ENCODE measurements at regions not wholly inside any gene's neighbourhood (a gene's known extent, or its start where the extent isn't known, plus 50 kb on each side); places are given as distances from the start of the nearest gene placed in this dataset.
A peak's percentile ranks its signal among the peaks of the same experiment; 100 is the strongest.

DNA sequence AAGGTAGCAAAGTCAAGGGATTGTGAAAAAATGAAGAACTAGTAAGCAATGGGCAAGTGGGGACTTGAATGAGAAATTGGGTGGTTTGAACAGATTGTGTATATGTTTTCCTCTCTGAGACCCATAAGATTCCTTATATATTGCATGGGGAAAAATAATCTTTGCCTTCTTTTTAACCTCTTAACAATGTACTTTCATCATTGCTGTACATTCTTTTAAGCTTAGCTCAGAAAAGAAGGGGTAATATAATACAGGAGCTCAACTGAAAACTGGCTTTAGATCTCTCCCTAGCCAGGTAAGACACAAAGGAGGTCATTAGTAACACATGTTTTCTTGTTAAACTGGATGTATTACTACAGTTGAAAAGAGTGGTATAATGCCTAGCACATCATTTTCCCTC is 287.2 kb downstream of the RNF144B start:
- DNase-seq (ENCODE audit: low read depth), result no peak

DNA sequence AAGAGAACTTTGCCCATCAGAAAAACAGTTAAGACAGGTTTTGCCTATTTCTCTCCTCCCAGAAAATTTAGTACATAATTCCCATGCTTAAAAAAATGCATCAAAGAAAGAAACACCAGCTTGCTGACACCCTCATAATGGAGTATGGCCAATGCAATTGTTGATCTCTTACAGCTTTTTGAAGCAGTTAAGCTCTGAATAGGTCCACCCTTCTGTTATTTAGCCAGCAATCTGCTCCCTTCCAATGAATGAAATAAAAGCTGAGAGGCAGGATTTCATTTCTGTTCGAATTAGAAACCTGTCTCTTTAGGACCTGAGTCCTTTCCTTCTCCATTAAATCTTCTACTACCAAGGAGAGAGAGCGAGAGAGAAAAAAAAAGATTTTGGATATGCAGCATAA is 288.7 kb downstream of the RNF144B start:
- DNase-seq (ENCODE audit: low read depth), result no peak

DNA sequence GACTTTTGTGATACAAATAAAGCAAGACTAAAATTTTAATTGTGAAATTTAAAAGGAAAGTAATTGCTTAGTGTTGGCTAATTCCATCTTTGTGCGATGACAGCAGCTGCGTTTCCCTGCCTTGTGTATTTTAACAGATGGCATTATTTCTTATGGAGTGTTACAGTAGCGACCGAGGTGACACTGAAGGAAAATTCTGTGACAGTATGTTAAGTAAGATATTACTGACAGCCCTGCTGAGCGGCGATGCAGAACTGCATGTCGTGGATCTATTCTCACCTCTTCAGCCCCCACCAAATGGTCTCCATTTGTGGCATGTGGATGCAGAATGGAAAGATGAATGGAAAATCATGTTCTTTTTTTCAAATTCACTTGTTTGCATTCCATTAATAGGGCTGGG is 289.4 kb downstream of the RNF144B start:
- DNase-seq (ENCODE audit: low read depth), result no peak

DNA sequence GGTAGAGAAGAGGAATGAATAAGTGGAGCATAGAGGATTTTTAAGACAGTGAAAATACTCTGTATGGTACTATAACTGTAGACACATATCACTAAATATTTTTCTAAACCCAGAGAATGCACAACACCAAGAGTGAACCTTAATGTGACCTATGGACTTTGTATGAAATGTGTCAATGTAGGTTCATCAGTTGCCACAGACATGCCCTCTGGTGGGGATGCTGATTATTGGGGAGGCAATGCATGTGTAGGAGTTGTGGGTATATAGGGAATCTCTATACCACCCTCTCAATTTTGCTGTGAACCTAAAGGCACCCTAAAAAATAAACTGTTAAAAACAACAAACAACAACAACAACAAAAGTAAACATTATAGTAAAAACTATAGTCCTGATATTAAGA is 293.7 kb downstream of the RNF144B start:
- no peak for DNase-seq (ENCODE audit: low read depth)

DNA sequence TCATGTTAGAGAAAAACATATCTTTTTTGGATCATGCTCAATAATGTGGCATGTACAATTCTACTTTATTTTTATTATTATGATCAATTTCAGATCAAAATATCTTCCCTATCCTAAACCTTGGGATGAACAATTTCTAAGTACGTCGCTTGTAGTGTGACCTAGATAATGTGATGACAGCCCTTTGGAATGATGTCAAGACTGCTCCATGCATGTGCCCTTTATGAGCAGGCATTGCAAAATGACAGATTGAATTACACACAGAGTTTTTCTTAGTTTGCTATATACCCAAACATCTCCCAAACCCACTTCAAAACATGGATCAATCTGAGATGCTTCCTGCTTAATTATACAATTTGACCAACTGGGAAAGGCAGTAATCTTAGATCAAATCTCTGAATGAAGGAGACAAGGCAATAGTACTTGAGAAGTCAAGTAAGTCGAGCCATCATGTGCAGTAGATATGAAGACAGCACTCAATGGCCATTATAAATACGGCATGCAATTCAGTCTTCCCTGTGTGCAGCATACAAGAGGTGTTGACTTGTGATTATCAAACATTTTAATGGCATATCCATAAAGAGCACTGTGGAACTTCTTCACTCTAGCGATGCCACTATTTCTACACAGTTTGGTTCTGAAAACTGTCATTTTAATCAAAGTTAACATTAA is 294.8 kb downstream of the RNF144B start:
- DNase-seq (ENCODE audit: low read depth), result no peak

DNA sequence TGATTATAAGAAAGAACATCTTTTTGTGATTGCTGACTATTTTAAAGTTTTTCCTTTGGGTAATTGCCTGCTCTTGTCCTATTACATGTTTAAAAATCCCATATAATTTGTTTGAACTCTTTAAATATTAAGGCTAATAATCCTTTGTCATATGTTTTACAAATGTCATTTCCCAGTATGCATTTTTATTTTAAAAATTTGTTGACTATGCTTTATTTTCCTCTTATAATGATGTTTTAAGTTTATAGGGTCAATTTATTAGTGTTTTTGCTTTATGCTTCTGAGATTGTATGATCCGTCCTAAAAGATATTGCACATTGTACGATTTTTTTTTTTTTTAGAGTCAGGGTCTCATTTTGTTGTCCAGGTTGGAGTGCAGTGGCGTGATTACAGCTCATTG is 297.2 kb downstream of the RNF144B start:
- no peak for DNase-seq (ENCODE audit: low read depth)

DNA sequence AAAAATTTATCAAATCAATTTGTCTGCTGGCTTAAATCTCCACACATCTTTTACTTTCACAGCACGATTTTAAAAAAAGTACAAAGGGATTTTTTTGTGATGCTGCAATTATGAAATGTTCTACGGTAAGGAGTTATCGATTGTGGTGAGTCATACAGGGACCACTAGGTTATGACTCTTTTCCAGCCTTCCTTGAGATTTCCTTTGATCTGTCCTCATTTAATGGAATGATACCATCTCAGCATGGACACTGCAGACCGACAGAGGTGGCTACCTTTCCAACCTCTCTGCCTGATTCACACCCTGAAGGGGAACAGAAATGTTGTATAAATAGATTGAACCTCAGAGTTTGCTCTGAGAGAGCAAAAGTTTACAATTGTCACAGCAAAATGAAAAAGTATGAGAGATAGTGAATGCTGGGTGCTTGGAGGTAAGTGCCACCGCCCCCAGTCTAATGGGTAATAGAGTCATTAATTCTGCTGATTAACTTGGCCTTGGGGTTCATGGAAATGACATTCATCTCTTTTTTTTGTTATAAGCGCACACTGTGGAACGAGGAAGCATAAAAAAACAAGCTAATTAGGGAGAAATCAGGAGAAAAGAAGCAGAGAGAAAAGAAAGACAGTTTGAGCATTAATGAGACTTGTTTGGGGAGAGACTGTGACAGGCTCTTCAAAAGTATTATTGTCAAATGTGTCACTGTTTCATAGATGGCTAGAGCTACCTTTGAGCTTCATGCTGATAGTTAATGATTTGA is 306.0 kb downstream of the RNF144B start:
- no peak for DNase-seq (ENCODE audit: low read depth)

DNA sequence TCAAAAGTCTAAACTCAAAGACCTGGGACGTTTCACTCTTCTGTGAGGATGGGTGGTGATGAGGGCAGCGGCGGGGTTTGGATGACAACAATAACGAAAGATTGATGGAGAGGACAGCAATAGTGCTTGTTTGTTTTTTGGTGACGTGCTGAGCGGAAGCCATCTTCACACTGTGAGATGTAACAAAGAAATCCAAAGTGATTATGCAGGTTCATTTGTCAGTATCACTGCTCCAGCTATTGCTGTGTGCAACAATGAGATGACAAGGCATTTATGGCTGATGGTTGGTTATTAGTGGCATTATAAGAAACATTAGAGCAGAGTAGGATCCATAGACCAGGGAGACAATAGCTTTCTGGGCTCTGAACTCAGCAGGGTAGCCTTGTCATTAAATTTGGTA is 306.7 kb downstream of the RNF144B start:
- DNase-seq (ENCODE audit: low read depth), result no peak

DNA sequence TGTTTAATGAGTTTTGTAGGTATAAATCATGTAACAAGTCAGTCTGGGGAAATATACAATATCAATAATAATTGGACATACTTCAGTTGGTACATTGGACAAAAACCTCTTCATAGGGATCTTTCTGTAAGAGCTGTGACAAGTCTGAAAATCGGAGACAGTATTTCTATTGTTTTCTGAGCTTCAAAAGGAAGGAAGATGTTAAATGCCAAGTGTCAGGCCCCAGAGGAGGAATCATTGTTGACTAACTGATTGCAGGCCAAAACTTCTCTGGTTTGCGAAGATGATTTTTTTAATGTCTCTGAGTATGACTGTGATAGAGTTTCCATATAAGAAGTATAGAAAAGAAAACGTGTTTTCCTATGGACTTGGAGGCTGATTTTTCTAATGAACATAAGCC is 316.4 kb downstream of the RNF144B start:
- DNase-seq (ENCODE audit: low read depth), result no peak

DNA sequence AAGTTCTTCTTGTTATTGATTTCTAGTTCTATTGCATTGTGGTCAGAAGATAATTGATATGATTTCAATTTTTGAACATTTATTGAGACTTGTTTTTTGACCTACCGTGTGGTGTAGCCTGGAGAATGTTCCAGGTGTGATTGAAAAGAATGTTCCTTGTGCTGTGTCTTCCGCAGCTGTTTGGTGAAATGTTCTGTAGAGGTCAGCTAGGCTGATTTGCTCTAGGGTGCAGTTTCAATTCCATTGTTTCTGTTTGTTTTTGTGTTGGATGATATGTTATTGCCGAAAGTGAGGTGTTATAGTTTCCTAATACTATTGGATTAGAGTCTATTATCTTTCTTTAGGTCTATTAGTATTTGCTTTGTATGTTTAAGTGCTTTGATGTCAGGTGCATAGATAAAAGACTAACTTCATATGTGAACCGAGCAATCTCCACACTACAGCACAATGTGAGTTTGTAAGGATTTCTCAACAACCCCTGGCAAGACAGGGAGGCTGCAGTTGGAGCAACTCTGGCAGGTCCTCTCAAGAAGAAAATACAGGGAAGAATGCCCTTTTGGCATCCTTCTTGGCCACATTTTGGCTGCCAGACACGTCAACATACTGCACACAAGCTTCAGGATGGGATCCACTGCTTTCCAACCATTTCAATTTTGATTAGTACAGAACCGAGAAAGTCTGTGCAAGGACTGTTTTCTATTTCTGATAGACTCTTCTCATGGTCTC is 320.7 kb downstream of the RNF144B start:
- DNase-seq (ENCODE audit: low read depth), result no peak

DNA sequence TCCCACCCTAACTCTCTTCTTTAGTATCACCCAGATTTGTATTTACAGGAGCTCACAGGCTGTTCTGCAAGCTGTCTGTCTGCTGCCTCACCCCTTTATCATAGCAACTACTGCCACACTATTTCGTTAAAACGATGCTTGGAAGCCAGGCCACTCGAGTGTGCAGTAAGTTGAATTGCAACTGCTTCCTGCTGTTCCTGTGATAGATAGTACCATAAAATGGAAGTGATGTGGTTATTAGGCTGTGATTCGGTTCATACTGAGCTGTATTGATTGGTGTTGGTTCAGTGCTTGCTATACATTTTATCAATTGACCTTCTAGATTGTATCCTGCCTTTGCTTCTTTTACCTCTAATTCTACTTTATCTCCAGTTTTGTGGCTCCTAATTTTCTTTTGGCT is 325.4 kb downstream of the RNF144B start:
- DNase-seq (ENCODE audit: low read depth), result no peak

DNA sequence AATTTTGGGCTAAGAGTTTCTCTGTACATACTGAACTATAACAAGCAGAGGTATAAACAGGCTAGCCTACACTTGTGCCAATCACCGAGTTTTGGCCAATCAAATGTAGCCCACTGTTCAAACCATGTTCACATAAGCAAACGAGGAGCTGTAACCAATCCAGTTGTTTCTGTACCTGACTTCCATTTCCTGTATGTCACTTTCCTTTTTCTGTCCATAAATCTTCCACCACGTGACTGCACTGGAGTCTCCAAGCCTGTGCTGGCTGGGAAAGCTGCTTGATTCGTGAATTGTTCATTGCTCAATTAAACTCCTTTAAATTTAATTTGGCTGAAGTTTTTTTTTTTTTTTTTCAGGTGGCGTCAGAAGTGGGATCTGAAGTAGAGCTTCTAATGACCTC is 332.9 kb downstream of the RNF144B start:
- DNase-seq (ENCODE audit: low read depth), result no peak

DNA sequence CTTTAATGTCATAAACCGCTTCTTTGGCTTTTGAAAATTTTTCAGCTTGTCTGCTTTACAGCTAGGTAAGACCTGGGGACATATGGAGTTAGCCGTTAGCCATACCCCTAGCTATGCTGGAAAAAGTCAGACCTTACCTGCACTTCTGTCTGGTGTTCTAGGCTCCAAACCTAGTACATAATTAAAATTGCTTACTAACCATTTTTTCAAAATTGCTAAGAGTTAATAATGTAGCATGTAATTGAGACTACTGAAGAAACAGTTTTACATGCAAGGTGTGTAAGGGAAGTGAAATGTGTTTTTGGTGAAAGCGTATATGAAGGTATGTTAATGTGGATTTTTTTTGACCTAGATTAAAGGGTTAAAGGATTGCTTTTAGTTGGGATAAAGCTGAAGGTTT is 336.9 kb downstream of the RNF144B start:
- no peak for DNase-seq (ENCODE audit: low read depth)

DNA sequence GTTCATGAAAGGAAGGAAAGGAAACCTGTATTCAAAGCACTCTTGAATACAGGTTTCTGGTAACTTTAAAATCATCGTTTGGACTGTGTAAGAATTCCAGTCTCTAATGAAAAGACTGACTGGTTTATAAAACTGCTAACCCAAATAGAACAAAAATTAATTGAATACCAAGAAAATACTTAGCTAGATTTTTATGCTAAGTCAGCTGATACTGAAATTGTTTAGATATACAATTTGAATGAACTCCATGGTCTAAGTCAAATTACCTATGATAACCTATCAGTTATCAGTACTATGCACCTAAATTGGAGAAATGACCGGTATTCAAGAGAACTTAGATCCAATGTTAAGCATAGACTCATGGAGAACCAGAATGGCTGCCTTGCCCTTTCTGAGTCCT is 338.3 kb downstream of the RNF144B start:
- no peak for DNase-seq (ENCODE audit: low read depth)

DNA sequence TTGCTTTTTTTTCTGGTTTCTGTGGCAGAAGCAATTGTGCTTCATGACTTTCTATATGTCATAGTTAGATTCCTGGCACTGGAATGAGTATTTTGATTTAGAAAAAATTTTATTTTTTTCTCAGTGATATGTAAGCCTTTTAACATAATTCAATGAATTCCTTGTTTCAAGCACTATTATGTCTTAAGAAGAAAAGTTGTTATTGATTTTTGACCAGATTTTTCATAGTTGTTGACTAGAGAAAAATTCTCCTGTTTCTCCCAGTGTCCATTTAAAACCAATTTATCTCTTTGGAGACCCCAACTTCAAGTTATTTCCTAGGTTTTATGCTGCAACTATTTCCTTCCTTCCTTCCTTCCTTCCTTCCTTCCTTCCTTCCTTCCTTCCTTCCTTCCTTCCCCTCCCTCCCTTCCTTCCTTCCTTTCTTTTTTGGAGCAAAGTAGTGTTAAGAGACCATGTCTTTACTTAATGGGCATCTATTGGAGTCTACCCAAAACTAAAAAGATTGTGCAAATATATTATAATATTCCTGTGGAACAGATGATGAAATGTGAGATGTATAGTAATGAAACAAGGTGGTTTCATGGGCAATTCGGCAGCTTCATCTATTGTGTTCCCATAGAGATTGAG is 346.9 kb downstream of the RNF144B start:
- no peak for DNase-seq (ENCODE audit: low read depth)

DNA sequence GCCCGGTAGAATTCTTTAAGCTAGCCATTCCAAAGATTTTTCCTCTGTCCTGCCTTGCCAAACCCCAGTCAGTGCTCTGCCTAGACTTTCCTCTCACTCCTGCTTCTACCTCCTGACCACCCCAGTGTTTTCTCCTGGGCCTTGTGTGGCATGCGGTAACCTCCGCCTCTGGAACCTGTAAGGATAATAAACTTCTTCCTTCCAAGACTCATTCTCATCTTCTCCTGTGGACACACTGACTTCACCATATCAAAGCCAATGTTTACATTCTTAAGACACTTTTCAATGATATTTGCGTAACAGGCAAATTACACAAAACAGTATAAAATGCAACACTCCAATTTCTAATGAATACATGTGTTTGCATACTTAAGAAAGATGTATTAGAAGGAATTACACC is 354.6 kb downstream of the RNF144B start:
- peak; percentile 13 for DNase-seq (ENCODE audit: low read depth)

DNA sequence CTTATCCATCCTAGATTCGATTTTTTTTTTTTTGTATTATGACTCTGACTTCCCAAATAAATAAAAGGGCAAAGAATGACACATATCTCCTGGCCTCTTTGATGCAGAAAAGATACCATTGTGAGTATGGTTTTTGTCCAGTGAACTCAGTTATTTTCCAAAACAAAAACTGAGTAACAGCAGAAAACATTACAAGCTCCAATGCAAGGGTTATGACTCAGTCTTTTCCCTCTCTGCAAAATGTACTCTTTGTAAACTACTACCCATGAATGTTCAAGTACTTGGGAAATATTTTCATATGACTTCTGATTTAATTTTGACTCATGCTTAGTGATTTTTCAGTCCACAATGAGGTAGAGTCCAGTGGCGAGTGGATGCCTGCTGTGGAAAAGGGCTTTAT is 355.3 kb downstream of the RNF144B start:
- peak; percentile 66 for DNase-seq (ENCODE audit: low read depth)

DNA sequence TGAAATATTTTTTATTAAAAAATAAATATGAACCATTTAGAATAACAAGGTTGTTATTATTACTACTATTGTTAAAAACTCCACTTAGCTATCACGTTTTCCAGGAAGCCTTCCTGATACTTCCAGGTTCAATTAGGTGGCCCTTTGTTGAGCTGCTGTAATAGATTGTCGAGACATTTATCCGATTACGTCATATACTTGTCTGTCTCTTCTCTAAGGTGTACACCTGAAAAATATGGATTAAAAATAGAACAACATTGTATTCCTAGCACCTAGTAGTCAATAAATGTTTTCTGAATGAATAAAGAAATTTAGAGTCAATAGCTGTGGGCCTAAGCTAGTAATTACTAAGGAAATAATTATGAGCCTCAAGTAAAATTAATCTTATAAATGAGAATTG is 359.6 kb downstream of the RNF144B start:
- no peak for DNase-seq (ENCODE audit: low read depth)

DNA sequence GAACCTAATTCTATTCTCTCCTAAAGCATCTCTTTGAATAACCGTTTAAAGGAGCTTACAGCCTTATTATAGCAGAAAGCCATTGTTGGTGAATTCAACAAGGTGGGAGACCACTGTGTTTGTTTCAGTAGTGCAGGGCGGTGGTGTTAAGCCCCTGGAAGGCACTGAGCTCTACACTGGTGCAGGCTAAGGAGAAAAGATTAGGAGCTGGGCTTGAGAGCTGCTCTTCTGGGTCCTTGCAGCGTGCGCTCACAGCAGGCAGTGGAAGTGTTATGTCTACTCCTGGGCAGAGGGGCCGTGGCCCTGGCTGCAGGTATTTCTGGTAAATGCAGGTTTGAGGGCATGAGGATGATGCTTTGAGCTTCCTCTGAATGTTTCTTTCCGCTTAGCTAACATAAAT is 361.2 kb downstream of the RNF144B start:
- DNase-seq (ENCODE audit: low read depth), result no peak

DNA sequence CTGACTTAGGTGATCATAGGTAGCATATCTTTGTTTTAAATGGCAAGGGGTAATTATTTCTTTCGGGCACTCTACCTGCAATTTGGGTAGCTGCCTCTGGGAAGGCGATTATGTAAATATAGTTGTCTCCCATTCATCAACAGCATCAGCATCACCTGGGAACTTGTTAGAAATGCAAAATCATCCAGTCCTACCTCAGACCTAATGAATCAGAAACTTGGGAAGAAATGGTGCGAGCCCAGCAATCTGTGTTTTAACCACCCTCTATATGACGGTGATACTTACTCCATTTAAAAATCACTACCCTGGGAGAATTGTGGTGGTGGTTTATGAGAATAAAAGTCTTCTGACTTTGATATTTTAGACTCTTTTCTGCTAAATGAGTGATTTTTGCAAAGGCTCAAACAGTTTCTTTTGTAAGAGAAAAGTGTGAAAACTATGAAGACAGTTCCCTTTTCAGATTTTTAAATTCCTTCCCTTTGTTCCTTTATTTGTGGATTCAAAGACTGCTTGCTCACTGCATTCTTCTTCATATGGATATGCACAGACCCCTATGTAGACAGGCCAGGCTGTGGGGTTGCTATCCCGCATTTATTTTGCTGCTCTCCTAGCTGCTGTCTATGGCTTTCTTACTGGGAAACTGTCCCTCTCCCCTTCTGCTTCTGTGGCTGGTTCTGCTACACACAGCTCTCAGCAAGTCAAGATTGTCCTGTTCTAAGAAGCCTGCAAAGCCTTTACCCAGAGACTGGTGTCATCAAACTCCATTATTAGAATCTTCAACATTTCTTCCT is 365.3 kb downstream of the RNF144B start:
- no peak for DNase-seq (ENCODE audit: low read depth)

DNA sequence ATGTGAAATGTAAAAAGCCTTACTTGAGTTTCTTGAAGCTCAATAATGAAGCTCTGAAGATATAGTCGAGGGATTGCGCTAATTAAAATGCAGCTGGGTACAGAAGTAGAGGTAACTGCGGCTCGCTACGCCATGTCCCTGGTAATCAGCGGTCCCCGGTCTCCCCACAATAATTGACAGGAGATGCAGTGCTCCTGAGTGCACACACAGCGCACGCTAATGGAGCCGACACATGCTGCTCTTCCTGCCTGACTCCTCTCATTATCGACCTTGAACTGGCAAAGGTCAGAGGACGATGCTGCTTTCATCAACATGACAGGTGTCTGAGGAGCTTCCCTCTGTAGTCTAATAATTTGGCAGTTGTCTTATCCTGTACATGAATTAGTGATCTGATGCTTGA is 365.9 kb downstream of the RNF144B start:
- no peak for DNase-seq (ENCODE audit: low read depth)

DNA sequence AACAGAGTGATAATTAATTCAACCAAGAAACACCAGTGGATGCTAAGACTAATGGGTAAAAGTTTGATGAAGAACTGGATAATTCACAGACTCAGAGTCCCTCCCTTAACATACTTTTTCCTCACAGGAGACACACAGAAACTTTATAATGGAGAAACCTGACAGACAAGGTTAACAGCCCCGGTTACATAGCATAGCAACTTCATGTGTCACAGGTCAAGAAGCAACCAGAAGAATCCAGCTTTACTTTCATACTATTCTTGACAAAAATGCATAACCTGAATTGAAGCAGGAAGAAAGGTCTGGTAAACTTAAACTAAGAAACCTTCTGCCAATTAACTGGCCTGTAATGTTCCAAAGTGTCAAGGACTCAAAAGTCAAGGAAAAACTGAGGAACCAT is 375.9 kb downstream of the RNF144B start:
- no peak for DNase-seq (ENCODE audit: low read depth)

Data from fibroblast of the conjunctiva (primary cell).